Gastrocnemius medialis (tissue), 4 donors: ENCODE measurements at regions not wholly inside any gene's neighbourhood (a gene's known extent, or its start where the extent isn't known, plus 50 kb on each side); places are given as distances from the start of the nearest gene placed in this dataset.

Source experiments
- POLR2A ChIP-seq, 2 donors: fragments of 450-650 bp; IDR thresholded peaks; one replicate each; pipeline ENCODE4 v1.6.1; 2017; ENCODE audit warnings: antibody characterized with exemption in 2 of 2, mild to moderate bottlenecking in 2 of 2, moderate library complexity in 2 of 2
- TF ChIP-seq, protein P1 (sequence below), 5 experiments: fragments of 450-650 bp in 3 of 5; fragments of 200-600 bp in 2 of 5; sonication (generic) in 2 of 5; IDR thresholded peaks in 4 of 5; conservative IDR thresholded peaks in 1 of 5; 1 replicate in 4 of 5; 2 replicates in 1 of 5; pipeline ENCODE4 v1.5.1; 2016 to 2019; ENCODE audit warnings: antibody characterized with exemption in 5 of 5, mild to moderate bottlenecking in 3 of 5, moderate library complexity in 3 of 5

DNA sequence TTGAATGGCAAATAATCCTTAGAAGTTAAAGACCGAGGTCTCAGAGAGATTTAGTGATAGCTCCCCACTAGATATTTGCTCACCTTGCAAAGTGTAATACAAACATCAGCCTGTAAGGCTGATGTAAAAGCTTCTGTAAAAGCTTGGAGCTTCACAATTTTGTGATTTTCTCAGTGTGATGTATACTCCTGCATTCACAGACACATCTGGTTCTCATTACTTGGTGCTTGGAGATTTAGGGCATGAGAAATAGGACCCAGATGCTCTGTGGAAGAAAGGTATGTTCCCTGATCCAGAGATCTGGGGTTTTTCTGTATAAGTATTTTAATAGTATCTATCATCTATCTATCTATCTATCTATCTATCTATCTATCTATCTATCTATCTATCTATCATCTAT, 1664.3 kb downstream of the C4orf33 start:
- TF ChIP-seq, protein P1, sequence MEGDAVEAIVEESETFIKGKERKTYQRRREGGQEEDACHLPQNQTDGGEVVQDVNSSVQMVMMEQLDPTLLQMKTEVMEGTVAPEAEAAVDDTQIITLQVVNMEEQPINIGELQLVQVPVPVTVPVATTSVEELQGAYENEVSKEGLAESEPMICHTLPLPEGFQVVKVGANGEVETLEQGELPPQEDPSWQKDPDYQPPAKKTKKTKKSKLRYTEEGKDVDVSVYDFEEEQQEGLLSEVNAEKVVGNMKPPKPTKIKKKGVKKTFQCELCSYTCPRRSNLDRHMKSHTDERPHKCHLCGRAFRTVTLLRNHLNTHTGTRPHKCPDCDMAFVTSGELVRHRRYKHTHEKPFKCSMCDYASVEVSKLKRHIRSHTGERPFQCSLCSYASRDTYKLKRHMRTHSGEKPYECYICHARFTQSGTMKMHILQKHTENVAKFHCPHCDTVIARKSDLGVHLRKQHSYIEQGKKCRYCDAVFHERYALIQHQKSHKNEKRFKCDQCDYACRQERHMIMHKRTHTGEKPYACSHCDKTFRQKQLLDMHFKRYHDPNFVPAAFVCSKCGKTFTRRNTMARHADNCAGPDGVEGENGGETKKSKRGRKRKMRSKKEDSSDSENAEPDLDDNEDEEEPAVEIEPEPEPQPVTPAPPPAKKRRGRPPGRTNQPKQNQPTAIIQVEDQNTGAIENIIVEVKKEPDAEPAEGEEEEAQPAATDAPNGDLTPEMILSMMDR (IDR thresholded peaks at IDR 0.05 in 4 of 5, conservative IDR thresholded peaks at IDR 0.05 in 1 of 5): no peak
- TF ChIP-seq POLR2A (IDR thresholded peaks at IDR 0.05): no peak
